IMR-90 (cell line): ENCODE measurements at regions not wholly inside any gene's neighbourhood (a gene's known extent, or its start where the extent isn't known, plus 50 kb on each side); places are given as distances from the start of the nearest gene placed in this dataset.

Experiments used
- BHLHE40 ChIP-seq: fragments of 150-350 bp; IDR thresholded peaks from 2 replicates; pipeline ENCODE4 v1.6.1; 2016; ENCODE audit warnings: mild to moderate bottlenecking, low read depth, low read length
- CHD1 ChIP-seq: IDR thresholded peaks from 2 replicates; pipeline ENCODE4 v1.6.1; 2012; ENCODE audit warnings: low read depth, low read length, improper control_type of control experiment
- MAZ ChIP-seq: IDR thresholded peaks from 2 replicates; pipeline ENCODE4 v1.6.1; 2012; ENCODE audit warnings: low read depth, mild to moderate bottlenecking, low read length, improper control_type of control experiment, moderate library complexity, borderline replicate concordance
- MXI1 ChIP-seq: IDR thresholded peaks from 2 replicates; pipeline ENCODE4 v1.6.1; 2012; ENCODE audit warnings: low read depth, mild to moderate bottlenecking, low read length, moderate library complexity, borderline replicate concordance
- NFE2L2 ChIP-seq: fragments of 150-350 bp; IDR thresholded peaks from 2 replicates; pipeline ENCODE4 v1.6.1; 2016; ENCODE audit warnings: low read depth, mild to moderate bottlenecking, low read length
- POLR2A ChIP-seq: IDR thresholded peaks from 2 replicates; pipeline ENCODE4 v1.6.1; 2012; ENCODE audit warnings: mild to moderate bottlenecking, low read depth, low read length
- RAD21 ChIP-seq: IDR thresholded peaks from 2 replicates; pipeline ENCODE4 v1.6.1; 2012; ENCODE audit warnings: low read length, improper control_type of control experiment
- RCOR1 ChIP-seq: IDR thresholded peaks from 2 replicates; pipeline ENCODE4 v1.6.1; 2012; ENCODE audit warnings: mild to moderate bottlenecking, low read length, improper control_type of control experiment; ENCODE audit not compliant: insufficient replicate concordance
- RFX5 ChIP-seq: IDR thresholded peaks from 2 replicates; pipeline ENCODE4 v1.8.0; 2012; ENCODE audit warnings: low read depth, mild to moderate bottlenecking, low read length, moderate library complexity
- SMC3 ChIP-seq: fragments of 150-350 bp; IDR thresholded peaks from 2 replicates; pipeline ENCODE4 v1.6.1; 2016; ENCODE audit warnings: low read depth, mild to moderate bottlenecking, antibody characterized with exemption, low read length, moderate library complexity
- TF ChIP-seq, protein P1 (sequence below): conservative IDR thresholded peaks from 2 replicates; pipeline ENCODE4 v1.5.1; 2012; ENCODE audit warnings: mild to moderate bottlenecking, low read depth, low read length, improper control_type of control experiment
- TF ChIP-seq, protein P2 (sequence below): fragments of 150-350 bp; IDR thresholded peaks from 2 replicates; pipeline ENCODE4 v1.6.1; 2017; ENCODE audit warnings: mild to moderate bottlenecking, antibody characterized with exemption, low read length, low read depth

DNA sequence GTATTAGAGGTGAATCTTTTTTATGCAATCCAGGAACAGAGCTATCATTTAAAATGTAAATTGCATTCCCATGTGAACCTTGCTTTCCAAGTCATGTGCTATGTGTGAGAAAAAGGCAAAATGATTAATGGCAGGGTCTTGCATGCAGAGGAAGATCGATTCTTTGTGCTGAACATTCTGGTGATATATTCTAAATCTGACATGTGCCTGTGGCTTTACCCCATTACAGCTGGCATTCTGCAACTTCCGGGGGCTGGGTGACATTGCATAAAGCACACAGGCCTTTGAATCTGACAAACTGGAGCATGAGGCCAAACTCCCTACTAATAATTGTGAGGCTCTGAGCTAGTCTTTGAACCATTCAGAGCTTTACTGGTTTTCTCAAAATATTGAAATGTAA is 1449.7 kb downstream of the CDH8 start:
- TF ChIP-seq, protein P1, sequence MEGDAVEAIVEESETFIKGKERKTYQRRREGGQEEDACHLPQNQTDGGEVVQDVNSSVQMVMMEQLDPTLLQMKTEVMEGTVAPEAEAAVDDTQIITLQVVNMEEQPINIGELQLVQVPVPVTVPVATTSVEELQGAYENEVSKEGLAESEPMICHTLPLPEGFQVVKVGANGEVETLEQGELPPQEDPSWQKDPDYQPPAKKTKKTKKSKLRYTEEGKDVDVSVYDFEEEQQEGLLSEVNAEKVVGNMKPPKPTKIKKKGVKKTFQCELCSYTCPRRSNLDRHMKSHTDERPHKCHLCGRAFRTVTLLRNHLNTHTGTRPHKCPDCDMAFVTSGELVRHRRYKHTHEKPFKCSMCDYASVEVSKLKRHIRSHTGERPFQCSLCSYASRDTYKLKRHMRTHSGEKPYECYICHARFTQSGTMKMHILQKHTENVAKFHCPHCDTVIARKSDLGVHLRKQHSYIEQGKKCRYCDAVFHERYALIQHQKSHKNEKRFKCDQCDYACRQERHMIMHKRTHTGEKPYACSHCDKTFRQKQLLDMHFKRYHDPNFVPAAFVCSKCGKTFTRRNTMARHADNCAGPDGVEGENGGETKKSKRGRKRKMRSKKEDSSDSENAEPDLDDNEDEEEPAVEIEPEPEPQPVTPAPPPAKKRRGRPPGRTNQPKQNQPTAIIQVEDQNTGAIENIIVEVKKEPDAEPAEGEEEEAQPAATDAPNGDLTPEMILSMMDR, result no peak
- TF ChIP-seq MXI1 (no peak), POLR2A (no peak), SMC3 (no peak), MAZ (no peak), RCOR1 (no peak), RAD21 (no peak), RFX5 (no peak), BHLHE40 (no peak), CHD1 (no peak), NFE2L2 (no peak)
- TF ChIP-seq, protein P2, sequence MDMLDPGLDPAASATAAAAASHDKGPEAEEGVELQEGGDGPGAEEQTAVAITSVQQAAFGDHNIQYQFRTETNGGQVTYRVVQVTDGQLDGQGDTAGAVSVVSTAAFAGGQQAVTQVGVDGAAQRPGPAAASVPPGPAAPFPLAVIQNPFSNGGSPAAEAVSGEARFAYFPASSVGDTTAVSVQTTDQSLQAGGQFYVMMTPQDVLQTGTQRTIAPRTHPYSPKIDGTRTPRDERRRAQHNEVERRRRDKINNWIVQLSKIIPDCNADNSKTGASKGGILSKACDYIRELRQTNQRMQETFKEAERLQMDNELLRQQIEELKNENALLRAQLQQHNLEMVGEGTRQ, result no peak
